ENCODE measurements at regions not wholly inside any gene's neighbourhood (a gene's known extent, or its start where the extent isn't known, plus 50 kb on each side); places are given as distances from the start of the nearest gene placed in this dataset.
"Not testable (repeated sequence)": the region's sequence is repeated elsewhere in the genome, so short reads cannot be mapped to it uniquely, and the experiment has no call there.

DNA sequence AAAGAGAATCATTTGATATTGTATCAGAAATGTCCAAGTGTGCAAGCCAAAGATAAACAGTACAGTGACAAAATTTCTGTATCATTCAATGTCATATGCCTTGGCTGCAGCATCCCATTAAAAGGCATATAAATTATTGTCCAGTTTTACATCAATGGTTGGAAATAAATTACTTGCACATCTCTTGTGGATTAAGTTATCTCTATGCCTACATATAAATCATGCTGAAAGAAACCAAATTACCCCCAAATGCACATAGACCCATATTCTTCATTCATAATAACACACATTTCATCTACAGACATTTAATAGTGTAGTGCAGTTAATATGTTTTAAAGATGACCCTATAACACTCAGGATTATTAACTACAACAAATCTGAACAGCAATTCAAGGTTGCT, 1415.7 kb upstream of the PCDH9 start:
- no peak for DNase-seq (ENCODE audit: low spot score)

DNA sequence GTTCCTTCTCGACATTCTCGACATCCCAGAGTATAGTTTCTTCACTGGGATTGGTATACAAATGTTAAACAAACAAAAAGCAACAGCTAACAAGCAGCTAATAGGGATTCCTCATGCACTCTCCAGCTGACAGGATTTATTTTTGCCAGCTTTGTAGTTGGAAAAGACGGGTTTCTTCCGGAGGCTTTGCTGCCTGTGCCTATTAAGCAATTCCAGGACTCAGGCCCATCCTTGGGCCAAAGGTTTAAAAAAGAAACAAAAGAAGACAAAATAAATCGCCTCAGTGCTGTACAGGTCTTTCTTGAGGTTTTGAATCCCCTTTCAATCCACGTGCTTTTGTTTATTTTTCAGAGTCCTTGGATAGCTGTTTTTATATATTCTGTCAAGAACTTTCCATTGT, 1414.5 kb upstream of the PCDH9 start:
- DNase-seq (ENCODE audit: low spot score): no peak

DNA sequence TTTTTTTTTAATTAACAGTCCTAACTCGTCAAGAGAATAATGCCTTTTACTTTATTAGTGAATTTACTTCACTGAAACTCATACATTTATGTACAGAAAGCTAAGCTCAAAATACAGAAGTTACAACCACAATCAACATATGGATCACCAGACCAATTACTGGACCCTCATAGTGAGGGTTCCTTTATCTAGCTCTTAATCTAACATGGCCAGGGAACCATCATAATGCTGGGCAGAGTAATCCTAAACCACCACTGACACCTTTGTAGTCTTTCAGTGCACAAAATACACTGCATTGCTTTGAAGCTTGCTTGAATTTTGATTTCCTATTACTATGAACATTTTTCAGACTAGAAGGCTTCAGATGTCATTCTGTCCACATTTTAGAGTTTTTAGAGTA, 1406.6 kb upstream of the PCDH9 start:
- DNase-seq (ENCODE audit: low spot score): no peak

DNA sequence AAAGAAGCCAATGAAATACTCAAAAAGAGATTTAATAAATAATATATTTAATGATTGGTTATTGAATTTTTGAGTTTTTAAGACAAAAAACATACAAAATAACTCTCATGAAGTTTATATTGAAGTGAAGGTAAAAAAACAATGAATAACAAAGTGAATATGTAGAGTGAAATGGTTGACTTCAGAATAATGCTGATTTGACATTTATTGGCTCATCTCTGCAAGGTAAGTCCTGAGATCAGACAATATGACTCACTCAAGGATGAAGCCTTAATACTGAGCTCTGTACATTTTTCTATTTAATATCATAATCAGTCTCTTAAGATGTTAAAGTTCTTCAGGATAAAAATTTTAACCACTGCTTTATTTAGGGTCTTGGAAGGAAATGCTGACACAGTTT, 1398.9 kb upstream of the PCDH9 start:
- no peak for DNase-seq (ENCODE audit: low spot score)

DNA sequence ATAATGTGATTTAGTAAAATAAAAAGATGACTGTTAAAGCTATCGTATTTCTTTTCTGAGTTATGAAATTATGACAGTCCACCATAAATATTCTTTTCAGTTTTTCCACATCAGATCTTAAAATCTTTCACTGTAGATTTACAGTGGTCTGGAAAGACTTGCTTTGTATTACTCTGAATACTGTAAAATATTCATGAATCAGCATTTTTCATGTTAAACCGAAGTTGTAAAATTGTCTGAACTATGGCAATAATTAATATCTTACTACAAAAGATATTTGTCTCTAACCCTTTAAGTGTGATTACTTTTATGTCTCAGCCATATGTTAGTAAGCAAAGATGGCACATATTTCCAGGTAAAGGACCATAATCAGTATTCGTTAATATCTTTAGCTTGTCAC, 1397.2 kb upstream of the PCDH9 start:
- DNase-seq (ENCODE audit: low spot score): no peak

DNA sequence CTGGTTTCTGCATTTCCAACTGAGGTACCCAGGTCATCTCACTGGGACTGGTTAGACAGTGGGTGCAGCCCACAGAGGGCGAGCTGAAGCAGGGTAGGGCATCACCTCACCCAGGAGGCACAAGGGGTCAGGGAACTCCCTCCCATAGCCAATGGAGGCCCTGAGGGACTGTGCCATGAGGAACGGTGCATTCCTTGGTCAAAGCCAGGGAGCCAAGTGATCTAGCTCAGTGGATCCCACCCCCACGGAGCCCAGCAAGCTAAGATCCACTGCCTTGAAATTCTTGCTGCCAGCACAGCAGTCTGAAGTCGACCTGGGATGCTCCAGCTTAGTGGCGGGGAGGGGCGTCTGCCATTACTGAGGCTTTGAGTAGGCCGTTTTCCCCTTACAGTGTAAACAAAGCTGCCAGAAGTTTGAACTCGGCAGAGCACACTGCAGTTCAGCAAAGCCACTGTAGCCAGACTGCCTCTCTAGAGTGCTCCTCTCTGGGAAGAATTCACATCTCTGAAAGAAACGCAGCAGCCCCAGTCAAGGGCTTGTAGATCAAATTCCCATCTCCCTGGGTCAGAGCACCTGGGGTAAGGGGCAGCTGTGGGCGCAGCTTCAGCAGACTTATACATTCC, 1386.6 kb upstream of the PCDH9 start:
- DNase-seq (ENCODE audit: low spot score): no peak

DNA sequence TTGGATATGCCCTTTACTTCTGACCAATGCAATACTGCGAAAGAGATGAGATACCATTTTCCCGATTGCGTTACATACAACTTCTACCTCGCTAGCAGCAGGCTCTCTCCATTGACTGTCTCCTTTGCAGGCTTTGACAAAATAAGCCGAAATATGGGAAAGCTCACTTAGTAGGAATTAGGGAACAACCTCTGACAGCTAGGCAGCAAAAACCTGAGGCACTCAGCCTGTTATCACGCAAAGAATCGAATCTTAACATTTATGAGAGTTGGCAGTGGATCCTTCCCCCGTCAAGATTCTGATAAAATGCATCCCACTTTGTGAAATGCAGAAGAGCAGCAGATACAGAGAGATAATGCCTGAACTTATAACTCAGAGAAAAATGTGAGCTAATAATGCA, 1379.5 kb upstream of the PCDH9 start:
- no peak for DNase-seq (ENCODE audit: low spot score)

DNA sequence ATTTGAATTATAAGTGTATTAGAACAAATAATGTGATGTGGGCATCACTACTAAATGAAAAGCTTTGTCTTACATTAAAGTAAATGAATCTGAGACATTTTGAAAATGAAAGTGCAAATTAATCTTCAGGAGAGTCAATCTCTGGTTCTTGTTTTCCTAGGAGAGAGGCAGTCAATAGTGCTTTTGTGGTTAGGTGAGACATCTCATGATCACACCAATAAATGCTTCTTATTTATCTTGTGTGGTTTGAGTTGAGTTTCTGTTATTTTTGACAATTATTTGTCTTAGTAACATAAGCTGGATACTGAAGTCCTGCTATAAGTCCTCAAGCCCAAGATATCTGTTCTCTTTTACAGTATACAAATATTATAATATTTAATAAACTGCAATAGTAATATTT, 1378.0 kb upstream of the PCDH9 start:
- DNase-seq (ENCODE audit: low spot score): no peak

DNA sequence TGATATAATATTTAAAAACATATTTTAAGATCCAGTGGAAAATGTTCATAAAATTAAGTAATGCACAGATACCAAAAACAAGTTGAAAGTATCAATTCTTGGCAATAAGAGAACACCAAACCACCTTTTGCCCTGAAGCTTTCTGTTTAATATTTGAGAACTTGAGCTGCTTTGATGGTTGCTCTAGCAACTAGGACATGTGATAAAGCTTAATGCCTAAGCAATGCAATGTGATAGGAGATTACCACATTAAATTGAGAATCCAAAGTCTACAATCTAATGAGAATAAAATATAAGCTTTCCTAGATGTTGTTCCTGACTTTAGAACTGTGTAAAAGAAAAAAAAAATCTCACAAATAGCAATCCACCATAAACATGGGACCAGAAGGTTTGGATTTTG, 1367.5 kb upstream of the PCDH9 start:
- no peak for DNase-seq (ENCODE audit: low spot score)

DNA sequence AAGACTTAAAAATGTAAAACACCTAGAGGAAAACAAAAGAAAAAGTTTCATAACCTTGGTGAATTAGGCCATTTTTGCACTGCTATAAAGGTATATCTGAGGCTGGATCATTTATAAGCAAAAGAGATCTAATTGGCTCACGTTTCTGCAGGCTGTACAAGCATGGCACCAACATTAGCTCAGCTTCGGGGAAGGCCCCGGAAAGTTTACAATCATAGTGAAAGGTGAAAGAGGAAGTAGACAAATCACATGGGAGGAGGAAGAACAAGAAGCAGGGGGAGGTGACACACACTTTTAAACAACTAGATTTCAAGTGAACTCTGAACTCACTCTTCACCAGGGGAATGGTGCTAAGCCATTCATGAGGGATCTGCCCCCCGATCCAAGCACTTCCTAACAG, 1358.5 kb upstream of the PCDH9 start:
- DNase-seq (ENCODE audit: low spot score): no peak

DNA sequence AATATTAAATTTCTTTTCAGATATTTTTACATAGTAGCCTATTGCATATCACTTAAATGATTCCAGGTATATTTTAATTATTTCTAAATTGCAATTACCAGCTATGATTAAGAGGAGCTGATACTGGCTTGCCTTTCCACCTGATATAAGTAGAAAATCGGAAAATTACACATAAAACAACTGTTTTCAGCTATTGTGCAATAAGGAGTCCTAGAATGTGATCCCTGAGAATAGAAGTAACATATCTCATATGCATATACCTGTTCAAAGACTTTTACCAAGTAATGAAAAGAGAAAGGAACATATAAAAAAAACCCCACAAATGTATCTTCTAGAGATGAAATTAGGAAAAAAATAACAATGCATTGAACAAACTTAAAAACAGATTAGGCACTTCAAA, 1354.6 kb upstream of the PCDH9 start:
- no peak for DNase-seq (ENCODE audit: low spot score)

DNA sequence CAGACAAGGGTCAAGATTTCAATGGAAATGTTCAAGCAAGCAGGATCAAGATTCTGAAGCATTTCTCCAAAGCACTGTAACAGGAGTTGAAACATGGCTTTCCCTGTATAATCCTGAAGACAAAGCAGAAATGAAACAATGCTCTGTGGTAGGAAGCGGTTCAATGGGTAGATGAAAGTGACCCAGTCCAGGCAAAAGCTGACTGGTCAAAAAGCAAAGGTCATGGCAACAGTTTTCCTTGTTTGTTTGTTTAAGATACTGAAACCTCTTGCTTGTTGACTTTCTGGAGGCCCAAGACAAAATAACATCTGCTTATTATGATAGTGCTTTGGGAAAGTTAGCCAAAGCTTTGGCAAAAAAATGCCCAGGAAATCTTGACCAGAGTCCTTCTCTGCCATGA, 1343.9 kb upstream of the PCDH9 start:
- no peak for DNase-seq (ENCODE audit: low spot score)

DNA sequence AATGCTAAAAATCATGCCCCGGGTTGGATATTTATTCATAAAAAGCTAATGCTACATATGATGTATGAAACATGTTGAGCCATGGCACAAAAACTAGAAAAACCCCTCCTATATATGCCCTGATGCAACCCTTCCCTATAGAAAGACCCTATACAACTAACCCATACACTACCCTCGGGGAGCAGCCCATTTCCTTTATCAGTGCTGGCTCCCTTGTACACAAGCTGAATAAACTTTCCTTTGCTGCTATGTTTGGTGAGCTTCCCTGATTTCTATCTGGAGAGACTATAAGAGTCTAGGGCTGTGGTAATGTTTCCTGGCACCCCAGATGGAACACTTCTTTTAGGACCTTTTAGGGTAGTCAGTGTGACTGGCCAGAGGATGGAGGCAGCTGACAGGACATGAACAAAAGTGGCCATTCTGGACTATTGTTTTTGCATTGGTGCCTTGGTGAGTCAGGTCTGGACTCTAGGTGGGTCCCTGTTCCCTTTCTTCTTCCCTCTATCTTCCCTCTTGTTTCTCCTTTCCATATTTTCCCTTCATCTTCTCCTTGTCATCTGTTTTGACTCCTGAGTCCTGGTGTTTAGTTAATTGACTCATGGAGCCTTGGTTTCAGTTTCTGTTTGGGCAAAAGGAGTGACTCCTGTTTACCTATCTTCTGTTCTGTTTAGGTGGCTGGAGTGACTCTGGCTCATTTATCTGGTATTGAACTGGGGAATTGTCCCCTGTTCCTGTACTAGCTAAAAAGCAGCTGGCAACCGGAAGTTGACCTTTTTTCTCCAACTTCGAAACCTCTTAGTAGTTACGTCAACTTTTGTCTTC, 1321.8 kb upstream of the PCDH9 start:
- no peak for DNase-seq (ENCODE audit: low spot score)

DNA sequence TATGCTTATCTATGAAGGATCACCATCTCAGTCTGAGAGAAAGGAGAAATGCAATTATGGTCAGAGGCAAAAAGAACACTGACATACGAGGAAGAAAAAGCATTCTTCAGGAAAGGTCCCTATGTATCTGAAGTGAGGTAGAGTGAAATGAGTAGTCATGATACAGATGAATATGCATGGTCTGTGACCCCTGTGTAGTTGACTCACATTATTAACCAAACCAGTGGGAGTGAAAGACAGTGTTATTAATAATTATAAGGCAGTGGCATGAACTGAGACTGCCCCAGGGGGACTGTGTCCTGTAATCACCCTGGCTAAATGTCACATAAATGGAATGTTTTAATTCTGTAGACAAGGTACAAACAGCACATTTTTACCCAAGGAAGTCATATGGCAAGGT, 1320.2 kb upstream of the PCDH9 start:
- DNase-seq (ENCODE audit: low spot score): no peak

DNA sequence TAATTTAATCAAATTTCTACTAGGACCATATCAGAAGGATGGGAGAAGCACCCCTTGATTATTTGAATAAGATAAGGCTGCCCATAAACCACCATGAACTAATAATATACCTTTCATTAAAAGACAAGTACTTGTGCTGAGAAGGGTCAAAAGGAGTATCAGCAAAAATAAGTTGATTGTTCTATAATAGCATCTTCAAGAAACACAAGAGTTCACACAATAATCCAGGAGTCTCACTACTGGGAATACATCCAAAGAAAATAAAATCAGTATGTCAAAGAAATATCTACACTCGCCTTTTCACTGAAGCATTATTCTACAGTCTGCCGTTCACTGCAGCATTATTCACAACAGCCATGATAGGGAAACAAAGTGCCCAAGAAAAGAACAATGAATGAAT, 1310.1 kb upstream of the PCDH9 start:
- no peak for DNase-seq (ENCODE audit: low spot score)

DNA sequence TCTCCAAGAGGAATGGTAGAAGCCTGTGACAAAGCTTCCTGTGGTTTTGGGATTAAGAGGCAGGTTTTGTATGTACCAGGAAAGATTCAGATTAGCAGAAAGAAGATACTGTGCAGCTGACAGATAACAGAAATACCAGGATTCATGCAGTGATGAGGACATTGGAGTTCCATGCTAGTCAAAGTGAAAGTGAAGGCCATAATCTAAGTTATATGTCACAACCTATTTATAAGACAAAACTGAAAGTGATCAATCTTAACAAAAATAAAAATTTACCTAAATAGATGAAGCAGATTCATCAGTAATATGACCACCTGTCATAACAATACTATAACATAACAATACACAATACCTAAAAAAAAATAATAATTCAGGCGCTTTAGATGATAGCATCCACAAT, 1305.2 kb upstream of the PCDH9 start:
- no peak for DNase-seq (ENCODE audit: low spot score)

DNA sequence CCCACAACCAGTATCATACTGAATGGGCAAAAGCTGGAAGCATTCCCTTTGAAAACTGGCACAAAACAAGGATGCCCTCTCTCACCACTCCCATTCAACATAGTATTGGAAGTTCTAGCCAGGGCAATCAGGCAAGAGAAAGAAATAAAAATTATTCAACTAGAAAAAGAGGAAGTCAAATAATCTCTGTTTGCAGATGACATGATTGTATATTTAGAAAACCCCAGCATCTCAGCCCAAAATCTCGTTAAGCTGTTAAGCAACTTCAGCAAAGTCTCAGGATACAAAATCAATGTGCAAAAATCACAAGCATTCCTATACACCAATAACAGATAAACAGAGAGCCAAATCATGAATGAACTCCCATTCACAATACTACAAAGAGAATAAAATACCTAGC, 1297.0 kb upstream of the PCDH9 start:
- not testable (repeated sequence) for DNase-seq (ENCODE audit: low spot score)

DNA sequence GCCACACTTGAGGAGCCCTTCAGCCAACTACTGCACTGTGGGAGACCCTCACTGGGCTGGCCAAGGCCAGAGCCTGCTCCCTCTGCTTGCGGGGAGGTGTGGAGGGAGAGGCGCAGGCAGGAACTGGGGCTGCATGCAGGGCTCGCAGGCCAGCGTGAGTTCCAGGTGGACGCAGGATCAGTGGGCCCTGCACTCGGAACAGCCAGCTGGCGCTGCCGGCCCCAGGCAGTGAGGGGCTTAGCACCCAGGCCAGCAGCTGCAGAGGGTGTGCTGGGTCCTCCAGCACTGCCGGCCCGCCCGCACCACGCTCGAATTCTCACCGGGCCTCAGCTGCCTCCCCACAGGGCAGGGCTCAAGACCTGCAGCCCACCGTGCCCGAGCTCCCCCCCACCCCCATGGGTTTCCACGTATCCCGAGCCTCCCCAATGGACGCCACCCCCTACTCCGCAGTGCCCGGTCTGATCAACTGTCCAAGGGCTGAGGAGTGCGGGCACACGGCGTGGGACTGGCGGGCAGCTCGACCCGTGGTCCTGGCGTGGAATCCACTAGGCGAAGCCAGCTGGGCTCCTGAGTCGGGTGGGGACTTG, 1293.8 kb upstream of the PCDH9 start:
- no peak for DNase-seq (ENCODE audit: low spot score)

DNA sequence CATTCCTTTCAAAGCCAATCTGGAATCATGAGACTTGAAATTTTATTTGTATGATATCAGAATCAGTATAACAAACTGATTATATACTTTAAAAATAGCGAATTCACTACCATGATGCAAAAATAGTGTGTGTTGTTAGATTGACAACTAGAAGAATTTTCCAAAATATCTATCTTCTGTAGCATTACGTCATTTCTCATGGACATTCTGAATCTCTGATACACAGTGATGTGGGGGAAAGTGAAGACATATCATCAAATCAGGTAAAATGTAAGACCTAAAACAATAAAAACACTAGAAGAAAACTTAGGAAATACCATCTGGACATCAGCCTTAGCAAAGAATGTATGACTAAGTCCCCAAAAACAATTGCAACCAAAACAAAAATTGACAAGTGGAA, 1292.0 kb upstream of the PCDH9 start:
- no peak for DNase-seq (ENCODE audit: low spot score)

DNA sequence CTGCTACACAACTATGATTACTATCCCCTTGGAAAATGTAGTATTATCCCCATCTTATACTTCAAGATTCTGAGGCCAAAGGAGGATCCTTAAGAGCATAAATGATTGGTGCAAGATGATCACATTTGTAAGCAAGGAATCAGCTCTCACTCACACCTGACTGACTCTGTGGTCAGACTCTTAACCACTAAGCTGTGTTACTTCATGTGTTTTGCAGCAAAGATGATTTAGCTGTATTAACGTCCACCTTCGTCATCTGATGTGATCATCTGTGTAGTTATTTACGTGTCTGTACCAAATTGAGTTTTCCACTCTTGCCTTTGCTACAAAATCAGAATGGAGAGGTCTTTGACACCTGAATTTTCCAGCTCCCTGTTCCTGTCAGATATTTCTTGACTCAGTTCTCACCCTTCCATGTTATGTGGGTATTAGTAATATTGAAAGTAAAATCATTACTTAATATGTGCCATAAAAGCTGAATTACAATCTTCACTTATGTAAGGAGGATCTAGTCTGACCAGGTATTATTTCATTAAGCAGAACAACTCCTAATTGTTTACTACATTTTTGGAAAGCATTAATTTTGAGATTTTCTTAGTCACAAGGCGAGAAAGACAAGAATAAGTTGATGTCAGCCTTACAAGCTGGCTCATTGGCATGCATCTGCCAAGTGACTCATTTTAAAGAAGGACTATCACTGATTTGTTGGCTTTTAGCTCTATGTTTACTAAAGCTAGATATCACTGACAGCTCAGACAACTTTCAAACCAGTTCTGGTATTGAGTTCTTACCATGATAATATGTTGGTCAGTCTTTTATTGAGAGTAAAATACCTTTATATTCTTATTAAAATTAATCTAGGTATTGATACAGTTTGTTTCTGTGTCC, 1279.8 kb upstream of the PCDH9 start:
- no peak for DNase-seq (ENCODE audit: low spot score)

DNA sequence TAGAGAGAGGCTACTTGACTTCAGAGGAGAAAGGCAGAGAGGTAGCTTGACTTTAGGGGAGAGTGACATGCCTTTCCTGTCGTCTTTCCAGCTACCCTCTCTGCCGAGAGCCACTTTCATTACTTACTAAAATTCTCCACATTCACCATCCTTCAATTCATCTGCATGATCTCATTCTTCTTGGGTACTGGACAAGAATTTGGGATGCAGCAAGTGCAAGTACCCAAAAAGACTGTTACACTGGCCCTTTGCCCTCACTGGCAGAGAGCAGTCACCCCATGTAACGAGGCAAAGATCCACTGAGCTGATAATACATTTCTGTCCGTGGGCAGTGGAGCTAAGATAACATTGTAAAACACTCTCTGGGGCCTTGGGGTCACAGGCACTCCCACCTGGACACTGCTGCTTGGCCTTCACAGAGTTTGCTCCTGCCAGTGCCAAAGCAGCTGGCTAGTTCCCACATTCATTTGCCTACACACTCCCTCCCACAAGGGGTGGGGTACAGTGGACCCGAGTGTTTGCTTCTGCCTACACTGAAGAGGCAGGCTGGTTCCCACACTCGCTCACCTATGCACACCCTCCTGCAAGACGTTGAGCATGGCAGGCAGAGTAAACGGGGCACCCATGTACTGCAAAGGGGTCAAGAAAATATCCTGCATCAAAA, 1276.9 kb upstream of the PCDH9 start:
- no peak for DNase-seq (ENCODE audit: low spot score)

DNA sequence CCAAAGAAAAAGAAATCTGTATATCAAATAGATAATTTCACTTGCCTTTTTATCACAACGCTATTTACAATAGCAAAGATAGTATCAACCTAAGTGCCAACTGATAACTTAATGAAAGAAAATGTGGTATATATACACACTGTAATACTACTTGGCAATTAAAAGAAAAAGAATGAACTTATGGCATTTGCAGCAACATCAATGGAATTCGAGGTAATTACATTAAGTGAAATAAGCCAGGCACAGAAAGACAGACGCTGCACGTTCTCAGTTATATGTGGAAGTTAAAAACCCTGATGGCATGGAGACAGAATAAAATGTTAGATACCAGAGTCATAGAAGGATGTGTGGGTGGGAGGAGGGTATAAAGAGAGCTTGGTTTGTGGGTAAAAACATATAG, 1260.5 kb upstream of the PCDH9 start:
- DNase-seq (ENCODE audit: low spot score): no peak
